SK-N-SH (cell line): ENCODE measurements at regions not wholly inside any gene's neighbourhood (a gene's known extent, or its start where the extent isn't known, plus 50 kb on each side); places are given as distances from the start of the nearest gene placed in this dataset.

ENCODE experiments used
- CTCF ChIA-PET: fragments of 300-600, 350-600 bp; formaldehyde crosslinking; extraction: SDS; loops from one replicate; lab custom pipeline; 2021; lab: Yijun Ruan, JAX
- POLR2A ChIA-PET: fragments of 350-600 bp; sonication (Branson Sonifier 250); formaldehyde crosslinking; extraction: SDS; loops from one replicate; lab custom pipeline; 2020; ENCODE audit warnings: antibody characterized with exemption, inconsistent platforms; lab: Yijun Ruan, JAX
- DNase-seq: peaks from one replicate; pipeline ENCODE4 v3.0.0; 2012
- H2AFZ ChIP-seq: fragments of 200-600 bp; sonication (generic); 2 replicates; pipeline ENCODE4 v1.8.1; 2016; ENCODE audit warnings: antibody characterized with exemption, mild to moderate bottlenecking, low read depth
- H3F3A ChIP-seq: fragments of 200-600 bp; sonication (generic); replicated peaks from 2 replicates; pipeline ENCODE3; 2016; ENCODE audit warnings: antibody characterized with exemption, mild to moderate bottlenecking; ENCODE audit not compliant: insufficient read depth
- H3K27ac ChIP-seq, 2 experiments: fragments of 200-500 bp in 1 of 2; fragments of 200-600 bp in 1 of 2; sonication (Bioruptor generic) in 1 of 2; sonication (generic), shearing (Covaris generic) in 1 of 2; 2 replicates each; pipeline versions ENCODE4 v1.5.1 to v1.6.1; 2014 to 2016; ENCODE audit warnings: low read depth in 2 of 2, inconsistent platforms in 1 of 2, low read length in 1 of 2, mild to moderate bottlenecking in 1 of 2, mixed read lengths in 1 of 2
- H3K27me3 ChIP-seq: fragments of 200-600 bp; sonication (generic), shearing (Covaris generic); 2 replicates; pipeline ENCODE4 v1.6.1; 2016; ENCODE audit warnings: mixed run types; ENCODE audit not compliant: insufficient read depth
- H3K36me3 ChIP-seq, 2 experiments: fragments of 200-500 bp in 1 of 2; fragments of 200-600 bp in 1 of 2; sonication (Bioruptor generic) in 1 of 2; sonication (generic) in 1 of 2; replicated peaks in 1 of 2; 2 replicates each; pipeline versions ENCODE3 to v1.5.1; 2014 to 2016; ENCODE audit warnings: low read length in 1 of 2, mild to moderate bottlenecking in 1 of 2; ENCODE audit not compliant: insufficient read depth in 2 of 2, control insufficient read depth in 1 of 2
- H3K4me1 ChIP-seq, 2 experiments: fragments of 200-500 bp in 1 of 2; fragments of 200-600 bp in 1 of 2; sonication (Bioruptor generic) in 1 of 2; sonication (generic), shearing (Covaris generic) in 1 of 2; 2 replicates each; pipeline versions ENCODE4 v1.5.1 to v1.6.1; 2014 to 2016; ENCODE audit warnings: low read depth in 1 of 2, low read length in 1 of 2, mixed run types in 1 of 2; ENCODE audit not compliant: insufficient read depth in 2 of 2, control insufficient read depth in 1 of 2
- H3K4me2 ChIP-seq: fragments of 200-600 bp; sonication (generic), shearing (Covaris generic); 2 replicates; pipeline ENCODE4 v1.6.1; 2017; ENCODE audit warnings: mixed run types
- H3K4me3 ChIP-seq, 2 experiments: fragments of 200-500 bp in 1 of 2; fragments of 200-600 bp in 1 of 2; sonication (Bioruptor generic) in 1 of 2; sonication (generic), shearing (Covaris generic) in 1 of 2; 2 replicates each; pipeline versions ENCODE4 v1.5.1 to v1.8.1; 2014 to 2016; ENCODE audit warnings: low read depth in 2 of 2, inconsistent platforms in 1 of 2, low read length in 1 of 2, mild to moderate bottlenecking in 1 of 2, mixed read lengths in 1 of 2, moderate library complexity in 1 of 2
- H3K79me2 ChIP-seq: fragments of 200-600 bp; sonication (generic); 2 replicates; pipeline ENCODE4 v1.8.1; 2017; ENCODE audit warnings: mild to moderate bottlenecking; ENCODE audit not compliant: insufficient read depth
- H3K9ac ChIP-seq: fragments of 200-600 bp; sonication (generic); 2 replicates; pipeline ENCODE4 v1.6.1; 2017; ENCODE audit warnings: mixed run types
- H3K9me2 ChIP-seq: fragments of 200-600 bp; sonication (generic); 2 replicates; pipeline ENCODE4 v1.6.1; 2017; ENCODE audit warnings: mixed run types
- H3K9me3 ChIP-seq: fragments of 200-600 bp; sonication (generic); 2 replicates; pipeline ENCODE4 v1.6.1; 2017; ENCODE audit warnings: mixed run types, mild to moderate bottlenecking, moderate library complexity
- H4K20me1 ChIP-seq: fragments of 200-600 bp; sonication (generic); 2 replicates; pipeline ENCODE4 v1.6.1; 2017; ENCODE audit warnings: mild to moderate bottlenecking, mixed run types; ENCODE audit not compliant: insufficient read depth
- ELF1 ChIP-seq: IDR thresholded peaks from 2 replicates; pipeline ENCODE4 v1.4.0; 2012
- EP300 ChIP-seq, 2 experiments: IDR thresholded peaks; 2 replicates each; pipeline versions ENCODE4 v1.4.0 to v1.6.1; 2012; ENCODE audit warnings: borderline replicate concordance in 1 of 2, low read depth in 1 of 2, low read length in 1 of 2
- EZH2phosphoT487 ChIP-seq: fragments of 200-600 bp; sonication (generic); IDR thresholded peaks from 2 replicates; pipeline ENCODE4 v1.6.1; 2017; ENCODE audit warnings: low read depth, mixed run types, mild to moderate bottlenecking, antibody characterized with exemption, moderate library complexity, borderline replicate concordance
- FOSL2 ChIP-seq: IDR thresholded peaks from 2 replicates; pipeline ENCODE4 v1.4.0; 2012; ENCODE audit warnings: low read depth, mild to moderate bottlenecking, moderate library complexity, borderline replicate concordance
- JUND ChIP-seq: IDR thresholded peaks from 2 replicates; pipeline ENCODE4 v1.4.0; 2012
- NFIC ChIP-seq: IDR thresholded peaks from 2 replicates; pipeline ENCODE4 v1.4.0; 2012; ENCODE audit warnings: borderline replicate concordance
- TEAD4 ChIP-seq: IDR thresholded peaks from 2 replicates; pipeline ENCODE4 v1.4.0; 2012; ENCODE audit warnings: mild to moderate bottlenecking, borderline replicate concordance; ENCODE audit not compliant: insufficient read depth
- USF2 ChIP-seq: fragments of 150-350 bp; IDR thresholded peaks from 2 replicates; pipeline ENCODE4 v1.6.1; 2017; ENCODE audit warnings: antibody characterized with exemption, low read length, low read depth, borderline replicate concordance
- ZBTB33 ChIP-seq: IDR thresholded peaks from 2 replicates; pipeline ENCODE4 v1.4.0; 2012; ENCODE audit warnings: low read depth, borderline replicate concordance
- TF ChIP-seq, protein P1 (sequence below): IDR thresholded peaks from 2 replicates; pipeline ENCODE4 v1.4.0; 2012; ENCODE audit warnings: low read depth, borderline replicate concordance
- TF ChIP-seq, protein P2 (sequence below): IDR thresholded peaks from 2 replicates; pipeline ENCODE4 v1.4.0; 2012; ENCODE audit warnings: low read depth

GRCh38 chr12:53852061-53852460 lies 86.6 kb upstream of the HOXC13 start (continued):
- TF ChIP-seq ZBTB33 (no peak), JUND (no peak), NFIC (no peak), USF2 (no peak), EP300 (IDR thresholded peaks at IDR 0.05; ENCODE audit: borderline replicate concordance in 1 of 2, low read depth in 1 of 2, low read length in 1 of 2) (no peak)
- TF ChIP-seq, protein P1, sequence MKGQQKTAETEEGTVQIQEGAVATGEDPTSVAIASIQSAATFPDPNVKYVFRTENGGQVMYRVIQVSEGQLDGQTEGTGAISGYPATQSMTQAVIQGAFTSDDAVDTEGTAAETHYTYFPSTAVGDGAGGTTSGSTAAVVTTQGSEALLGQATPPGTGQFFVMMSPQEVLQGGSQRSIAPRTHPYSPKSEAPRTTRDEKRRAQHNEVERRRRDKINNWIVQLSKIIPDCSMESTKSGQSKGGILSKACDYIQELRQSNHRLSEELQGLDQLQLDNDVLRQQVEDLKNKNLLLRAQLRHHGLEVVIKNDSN, result no peak
- TF ChIP-seq, protein P2, sequence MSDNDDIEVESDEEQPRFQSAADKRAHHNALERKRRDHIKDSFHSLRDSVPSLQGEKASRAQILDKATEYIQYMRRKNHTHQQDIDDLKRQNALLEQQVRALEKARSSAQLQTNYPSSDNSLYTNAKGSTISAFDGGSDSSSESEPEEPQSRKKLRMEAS, result no peak
- TF ChIP-seq, all 33 proteins: peak for 0

DNA sequence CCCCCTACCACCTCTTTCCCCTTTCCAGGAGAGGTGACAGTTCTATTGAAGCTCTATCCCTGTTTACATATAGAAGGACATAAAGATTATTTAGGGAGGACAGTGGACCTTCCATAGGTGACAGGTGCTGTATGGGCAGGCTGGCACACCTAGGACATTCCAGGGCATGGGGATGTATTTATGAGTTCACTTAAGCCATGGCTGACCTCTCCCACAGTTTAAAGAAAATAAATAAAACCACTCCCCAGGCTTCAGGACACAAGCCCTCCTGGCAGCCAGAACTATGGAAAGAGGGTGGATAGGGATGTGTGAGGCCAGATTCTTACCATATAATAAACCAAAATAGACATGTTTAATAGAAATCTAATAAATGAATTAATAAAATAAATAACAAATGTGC lies 85.6 kb upstream of the HOXC13 start:
- peaks cover 0 to 3% of the 10 kb centered on the region in 2 experiments; a peak in 1 of 4 replicates for H3K4me1 ChIP-seq
- H3K9me3 ChIP-seq, result no peaks in the 10 kb centered on the region
- H3F3A ChIP-seq, result no peaks in the 10 kb centered on the region
- no peaks in the 10 kb centered on the region for H4K20me1 ChIP-seq
- no peak overlapping the region for H2AFZ ChIP-seq
- no peak overlapping the region for H3K9ac ChIP-seq
- H3K9me2 ChIP-seq, result no peaks in the 10 kb centered on the region
- no peaks in the 10 kb centered on the region for H3K36me3 ChIP-seq
- H3K4me2 ChIP-seq, result no peak overlapping the region
- POLR2A ChIA-PET, result no interaction called here
- no peak for TF ChIP-seq FOSL2
- TF ChIP-seq EZH2phosphoT487, result no peak
- TF ChIP-seq ELF1, result no peak
- TF ChIP-seq TEAD4, result no peak
- H3K27me3 ChIP-seq, result peaks cover 29% of the 10 kb centered on the region
- H3K27ac ChIP-seq, result no peak overlapping the region
- no peak for DNase-seq
- H3K79me2 ChIP-seq, result no peaks in the 10 kb centered on the region
- H3K4me3 ChIP-seq, result no peak overlapping the region
- CTCF ChIA-PET, result no interaction called here
